Panc1 (cell line): ENCODE measurements at regions not wholly inside any gene's neighbourhood (a gene's known extent, or its start where the extent isn't known, plus 50 kb on each side); places are given as distances from the start of the nearest gene placed in this dataset.

Source experiments
- ATAC-seq: fragments of 200-7000 bp; cut with Tn5 transposase; 2 replicates; pipeline ENCODE4 v1.9.1; 2020; ENCODE audit warnings: mild to moderate bottlenecking, moderate library complexity
- BruUV-seq: library from RNA; stranded (reverse); fragments of 400-500 nt; replicated peaks from 2 replicates; lab custom pipeline; 2021; lab: Mats Ljungman, UMichigan
- CTCF ChIA-PET: fragments of 300-600 bp; sonication (Branson Sonifier 250); formaldehyde crosslinking; loops from one replicate; lab custom pipeline; 2022; ENCODE audit warnings: antibody characterized with exemption; lab: Charles Lee
- POLR2A ChIA-PET: fragments of 300-600 bp; sonication (Branson Sonifier 250); formaldehyde crosslinking; loops from one replicate; lab custom pipeline; 2022; ENCODE audit warnings: antibody characterized with exemption; lab: Charles Lee
- DNase-seq: peaks from one replicate; pipeline ENCODE4 v3.0.0-alpha.2; 2010; ENCODE audit warnings: low read depth, low spot score
- H3K27ac ChIP-seq: 2 replicates; pipeline ENCODE4 v1.5.1; 2011; ENCODE audit warnings: mild to moderate bottlenecking, low read length, inconsistent platforms
- H3K27me3 ChIP-seq: fragments of 200-500 bp; sonication (Bioruptor generic); 2 replicates; pipeline ENCODE4 v1.6.0; 2014; ENCODE audit warnings: low read length, inconsistent platforms; ENCODE audit not compliant: control insufficient read depth, insufficient read depth
- H3K36me3 ChIP-seq: fragments of 200-500 bp; sonication (Bioruptor generic); 2 replicates; pipeline ENCODE4 v1.5.1; 2014; ENCODE audit warnings: inconsistent platforms, mild to moderate bottlenecking, low read length, moderate library complexity; ENCODE audit not compliant: control insufficient read depth, insufficient read depth
- H3K4me1 ChIP-seq: 2 replicates; pipeline ENCODE4 v1.5.1; 2011; ENCODE audit warnings: inconsistent platforms, mild to moderate bottlenecking, low read length, moderate library complexity; ENCODE audit not compliant: control insufficient read depth, insufficient read depth
- H3K4me3 ChIP-seq, 2 experiments: 2 replicates each; pipeline ENCODE4 v1.5.1; 2011 to 2012; ENCODE audit warnings: low read depth in 2 of 2, low read length in 2 of 2, mild to moderate bottlenecking in 2 of 2, inconsistent platforms in 1 of 2, moderate library complexity in 1 of 2
- H3K9me3 ChIP-seq: fragments of 200-500 bp; sonication (Bioruptor generic); 2 replicates; pipeline ENCODE4 v1.5.1; 2014; ENCODE audit warnings: low read depth, mild to moderate bottlenecking, inconsistent platforms, low read length, moderate library complexity; ENCODE audit not compliant: control insufficient read depth, insufficient read depth
- CTCF ChIP-seq: fragments of 450-650 bp; IDR thresholded peaks from 2 replicates; pipeline ENCODE4 v1.5.1; 2017; ENCODE audit warnings: mild to moderate bottlenecking
- POLR2AphosphoS5 ChIP-seq: IDR thresholded peaks from 2 replicates; pipeline ENCODE4 v1.6.1; 2012; ENCODE audit warnings: mild to moderate bottlenecking, low read depth, low read length, moderate library complexity
- SIN3A ChIP-seq: IDR thresholded peaks from 2 replicates; pipeline ENCODE4 v1.6.1; 2012; ENCODE audit warnings: low read depth, mild to moderate bottlenecking, low read length, moderate library complexity, borderline replicate concordance; ENCODE audit not compliant: insufficient read depth
- TCF7L2 ChIP-seq: IDR thresholded peaks from 2 replicates; pipeline ENCODE4 v1.6.1; 2011; ENCODE audit warnings: mild to moderate bottlenecking, low read depth, low read length, inconsistent platforms
- in situ Hi-C: cut with HindIII; loops from 2 replicates; pipeline ENCODE4 v1.10.0; 2016; ENCODE audit warnings: low sequenced_read_pairs, low pct_unique_long_range_greater_than_20kb
- intact Hi-C: fragments of 100-400 bp; cut with micrococcal nuclease; formaldehyde crosslinking; loops from one replicate; pipeline ENCODE4 v1.10.0; 2022; ENCODE audit not compliant: unreplicated experiment
- TF ChIP-seq, protein P1 (sequence below), 2 experiments: IDR thresholded peaks; 2 replicates each; pipeline ENCODE4 v1.6.1; 2011 to 2012; ENCODE audit warnings: low read depth in 2 of 2, control low read depth in 1 of 2, low read length in 1 of 2, mild to moderate bottlenecking in 1 of 2, moderate library complexity in 1 of 2; ENCODE audit not compliant: insufficient read depth in 1 of 2

- DNase-seq (no peak), ATAC-seq (no peak)
- H3K4me1 ChIP-seq = no peaks in the 10 kb centered on the region
- H3K9me3 ChIP-seq = no peaks in the 10 kb centered on the region
- H3K27me3 ChIP-seq = no peaks in the 10 kb centered on the region
- POLR2A ChIA-PET = no interaction called here
- H3K36me3 ChIP-seq = no peaks in the 10 kb centered on the region
- intact Hi-C loops (no loop called here), in situ Hi-C loops (no loop called here)
- TF ChIP-seq TCF7L2 (no peak), CTCF (no peak), SIN3A (no peak), POLR2AphosphoS5 (no peak)
- TF ChIP-seq, protein P1, sequence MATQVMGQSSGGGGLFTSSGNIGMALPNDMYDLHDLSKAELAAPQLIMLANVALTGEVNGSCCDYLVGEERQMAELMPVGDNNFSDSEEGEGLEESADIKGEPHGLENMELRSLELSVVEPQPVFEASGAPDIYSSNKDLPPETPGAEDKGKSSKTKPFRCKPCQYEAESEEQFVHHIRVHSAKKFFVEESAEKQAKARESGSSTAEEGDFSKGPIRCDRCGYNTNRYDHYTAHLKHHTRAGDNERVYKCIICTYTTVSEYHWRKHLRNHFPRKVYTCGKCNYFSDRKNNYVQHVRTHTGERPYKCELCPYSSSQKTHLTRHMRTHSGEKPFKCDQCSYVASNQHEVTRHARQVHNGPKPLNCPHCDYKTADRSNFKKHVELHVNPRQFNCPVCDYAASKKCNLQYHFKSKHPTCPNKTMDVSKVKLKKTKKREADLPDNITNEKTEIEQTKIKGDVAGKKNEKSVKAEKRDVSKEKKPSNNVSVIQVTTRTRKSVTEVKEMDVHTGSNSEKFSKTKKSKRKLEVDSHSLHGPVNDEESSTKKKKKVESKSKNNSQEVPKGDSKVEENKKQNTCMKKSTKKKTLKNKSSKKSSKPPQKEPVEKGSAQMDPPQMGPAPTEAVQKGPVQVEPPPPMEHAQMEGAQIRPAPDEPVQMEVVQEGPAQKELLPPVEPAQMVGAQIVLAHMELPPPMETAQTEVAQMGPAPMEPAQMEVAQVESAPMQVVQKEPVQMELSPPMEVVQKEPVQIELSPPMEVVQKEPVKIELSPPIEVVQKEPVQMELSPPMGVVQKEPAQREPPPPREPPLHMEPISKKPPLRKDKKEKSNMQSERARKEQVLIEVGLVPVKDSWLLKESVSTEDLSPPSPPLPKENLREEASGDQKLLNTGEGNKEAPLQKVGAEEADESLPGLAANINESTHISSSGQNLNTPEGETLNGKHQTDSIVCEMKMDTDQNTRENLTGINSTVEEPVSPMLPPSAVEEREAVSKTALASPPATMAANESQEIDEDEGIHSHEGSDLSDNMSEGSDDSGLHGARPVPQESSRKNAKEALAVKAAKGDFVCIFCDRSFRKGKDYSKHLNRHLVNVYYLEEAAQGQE (IDR thresholded peaks at IDR 0.05; ENCODE audit: insufficient read depth in 1 of 2, low read depth in 2 of 2, low read length in 1 of 2) = no peak
- H3K27ac ChIP-seq = no peak overlapping the region
- CTCF ChIA-PET = no interaction called here
- BruUV-seq = no TSS peak
- no peak overlapping the region for H3K4me3 ChIP-seq
Observed at GRCh38 chr4:52164116-52164515, 113.0 kb downstream of the SPATA18 start.

- Histone ChIP-seq H3K9me3 (no peaks in the 10 kb centered on the region), H3K36me3 (no peaks in the 10 kb centered on the region), H3K4me3 (no peak overlapping the region), H3K27me3 (no peaks in the 10 kb centered on the region), H3K27ac (no peak overlapping the region), H3K4me1 (no peaks in the 10 kb centered on the region)
- ATAC-seq = no peak
- BruUV-seq = no TSS peak
- intact Hi-C loops (no loop called here), in situ Hi-C loops (no loop called here)
- no peak for DNase-seq
- POLR2A ChIA-PET = no interaction called here
- TF ChIP-seq SIN3A (no peak), POLR2AphosphoS5 (no peak), TCF7L2 (no peak), CTCF (peak; percentile 11; the same call in 1 of the 2 replicates)
- TF ChIP-seq, protein P1 (IDR thresholded peaks at IDR 0.05; ENCODE audit: insufficient read depth in 1 of 2, low read depth in 2 of 2, low read length in 1 of 2) = no peak
- CTCF ChIA-PET = no interaction called here
Observed at GRCh38 chr4:52172166-52172565, 121.1 kb downstream of the SPATA18 start.
